ENCODE measurements at regions not wholly inside any gene's neighbourhood (a gene's known extent, or its start where the extent isn't known, plus 50 kb on each side); places are given as distances from the start of the nearest gene placed in this dataset.
"Not testable (repeated sequence)": the region's sequence is repeated elsewhere in the genome, so short reads cannot be mapped to it uniquely, and the experiment has no call there.

- TF ChIP-seq CTCF (conservative IDR thresholded peaks at IDR 0.05) (no peak), ZFX (IDR thresholded peaks at IDR 0.05) (no peak)
Measured at GRCh38 chr9:102456562-102456961, 538.6 kb upstream of the CYLC2 start.

GRCh38 chr9:102445906-102446305 is 549.2 kb upstream of the CYLC2 start:
- TF ChIP-seq ZFX (IDR thresholded peaks at IDR 0.05) = no peak
- no peak for TF ChIP-seq CTCF (conservative IDR thresholded peaks at IDR 0.05)
- H3K27ac ChIP-seq = no peak overlapping the region

More at GRCh38 chr9:102456562-102456961, 538.6 kb upstream of the CYLC2 start:
- H3K27ac ChIP-seq = no peak overlapping the region

- TF ChIP-seq ZFX (IDR thresholded peaks at IDR 0.05) (no peak), CTCF (conservative IDR thresholded peaks at IDR 0.05) (no peak)
- H3K27ac ChIP-seq = no peak overlapping the region
Measured at GRCh38 chr9:102445181-102445747, 549.9 kb upstream of the CYLC2 start.

GRCh38 chr9:102439583-102439982 is 555.5 kb upstream of the CYLC2 start:
- no peak overlapping the region for H3K27ac ChIP-seq
- TF ChIP-seq CTCF (conservative IDR thresholded peaks at IDR 0.05) = no peak
- TF ChIP-seq ZFX (IDR thresholded peaks at IDR 0.05) = no peak

GRCh38 chr9:102436599-102436998 is 558.5 kb upstream of the CYLC2 start:
- H3K27ac ChIP-seq = not testable (repeated sequence)

- TF ChIP-seq ZFX (IDR thresholded peaks at IDR 0.05) = no peak
- TF ChIP-seq CTCF (conservative IDR thresholded peaks at IDR 0.05) = no peak
- H3K27ac ChIP-seq = no peak overlapping the region
Measured at GRCh38 chr9:102435427-102435826, 559.7 kb upstream of the CYLC2 start.

GRCh38 chr9:102434545-102434944 is 560.6 kb upstream of the CYLC2 start:
- TF ChIP-seq ZFX (IDR thresholded peaks at IDR 0.05) (no peak), CTCF (conservative IDR thresholded peaks at IDR 0.05) (no peak)
- no peak overlapping the region for H3K27ac ChIP-seq

- TF ChIP-seq ZFX (IDR thresholded peaks at IDR 0.05) (no peak), CTCF (conservative IDR thresholded peaks at IDR 0.05) (peak; percentile 50)
- H3K27ac ChIP-seq = peak overlapping the region; percentile 26; the same call in 1 of the 2 replicates
Measured at GRCh38 chr9:102428305-102428704, 566.8 kb upstream of the CYLC2 start.

GRCh38 chr9:102416251-102416650 is 578.9 kb upstream of the CYLC2 start:
- H3K27ac ChIP-seq = not testable (repeated sequence)

All from C4-2B (cell line).